Adrenal gland (tissue), 5 donors: ENCODE measurements at regions not wholly inside any gene's neighbourhood (a gene's known extent, or its start where the extent isn't known, plus 50 kb on each side); places are given as distances from the start of the nearest gene placed in this dataset.

Source experiments
- POLR2A ChIP-seq, 2 donors: fragments of 450-650 bp; IDR thresholded peaks; one replicate each; pipeline ENCODE4 v1.6.1; 2017; ENCODE audit warnings: antibody characterized with exemption in 2 of 2, mild to moderate bottlenecking in 2 of 2, moderate library complexity in 1 of 2
- TF ChIP-seq, protein P1 (sequence below), 6 experiments: fragments of 450-650 bp in 4 of 6; fragments of 200-600 bp in 2 of 6; sonication (generic) in 1 of 6; IDR thresholded peaks; 1 replicate in 5 of 6; 2 replicates in 1 of 6; pipeline versions ENCODE4 v1.5.1 to v1.8.0; 2016 to 2021; ENCODE audit warnings: antibody characterized with exemption in 6 of 6, mild to moderate bottlenecking in 2 of 6, moderate library complexity in 1 of 6
- donor health status: DM: no; HTN: no; CAD: no.

DNA sequence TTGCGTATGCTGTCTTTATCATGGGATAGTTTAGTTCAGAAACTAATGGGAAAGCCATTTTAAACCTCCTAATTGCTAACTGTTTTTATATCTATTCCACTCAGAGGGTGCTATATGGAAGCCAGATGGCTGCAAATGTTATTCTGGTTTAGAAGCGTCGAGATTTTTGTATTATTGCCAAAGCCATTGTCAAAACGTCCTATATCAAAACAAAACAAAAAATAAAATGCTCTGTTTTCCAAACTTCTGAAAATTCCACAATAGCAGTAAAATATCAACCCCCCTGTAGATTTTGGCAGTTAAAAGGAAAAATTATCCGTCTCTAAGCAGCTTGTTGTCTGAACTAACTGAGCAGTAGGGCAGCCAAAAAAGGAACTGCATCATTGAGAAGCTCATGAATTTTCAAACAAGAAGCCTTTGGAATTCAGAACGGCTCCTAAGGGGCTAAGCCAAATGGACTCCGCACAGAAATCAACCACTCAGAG is 195.4 kb upstream of the CWC22 start:
- TF ChIP-seq POLR2A (IDR thresholded peaks at IDR 0.05), result no peak
- TF ChIP-seq, protein P1, sequence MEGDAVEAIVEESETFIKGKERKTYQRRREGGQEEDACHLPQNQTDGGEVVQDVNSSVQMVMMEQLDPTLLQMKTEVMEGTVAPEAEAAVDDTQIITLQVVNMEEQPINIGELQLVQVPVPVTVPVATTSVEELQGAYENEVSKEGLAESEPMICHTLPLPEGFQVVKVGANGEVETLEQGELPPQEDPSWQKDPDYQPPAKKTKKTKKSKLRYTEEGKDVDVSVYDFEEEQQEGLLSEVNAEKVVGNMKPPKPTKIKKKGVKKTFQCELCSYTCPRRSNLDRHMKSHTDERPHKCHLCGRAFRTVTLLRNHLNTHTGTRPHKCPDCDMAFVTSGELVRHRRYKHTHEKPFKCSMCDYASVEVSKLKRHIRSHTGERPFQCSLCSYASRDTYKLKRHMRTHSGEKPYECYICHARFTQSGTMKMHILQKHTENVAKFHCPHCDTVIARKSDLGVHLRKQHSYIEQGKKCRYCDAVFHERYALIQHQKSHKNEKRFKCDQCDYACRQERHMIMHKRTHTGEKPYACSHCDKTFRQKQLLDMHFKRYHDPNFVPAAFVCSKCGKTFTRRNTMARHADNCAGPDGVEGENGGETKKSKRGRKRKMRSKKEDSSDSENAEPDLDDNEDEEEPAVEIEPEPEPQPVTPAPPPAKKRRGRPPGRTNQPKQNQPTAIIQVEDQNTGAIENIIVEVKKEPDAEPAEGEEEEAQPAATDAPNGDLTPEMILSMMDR (IDR thresholded peaks at IDR 0.05), result no peak
